ENCODE measurements at regions not wholly inside any gene's neighbourhood (a gene's known extent, or its start where the extent isn't known, plus 50 kb on each side); places are given as distances from the start of the nearest gene placed in this dataset.

GRCh38 chr5:99936911-99937310 is 598.3 kb upstream of the FAM174A start:
- no peak for TF ChIP-seq CTCF (IDR thresholded peaks at IDR 0.05)
- H3K9ac ChIP-seq (ENCODE audit: low read depth in 2 of 2, low read length in 2 of 2) = no peak overlapping the region
- intact Hi-C loops (cut with DNase I) = no loop called here
- H3K4me1 ChIP-seq = no peaks in the 10 kb centered on the region
- H3K9me3 ChIP-seq = no peaks in the 10 kb centered on the region
- no peak overlapping the region for H3K4me3 ChIP-seq
- H3K27ac ChIP-seq = no peak overlapping the region
- no peaks in the 10 kb centered on the region for H3K27me3 ChIP-seq
- DNase-seq = no peak
- H3K36me3 ChIP-seq = no peaks in the 10 kb centered on the region

- Histone ChIP-seq H3K4me3 (no peak overlapping the region), H3K9ac (ENCODE audit: low read depth in 2 of 2, low read length in 2 of 2) (no peak overlapping the region), H3K36me3 (no peaks in the 10 kb centered on the region), H3K9me3 (no peaks in the 10 kb centered on the region), H3K4me1 (no peaks in the 10 kb centered on the region), H3K27me3 (no peaks in the 10 kb centered on the region), H3K27ac (no peak overlapping the region)
- DNase-seq = no peak
- intact Hi-C loops (cut with DNase I) = no loop called here
- TF ChIP-seq CTCF (IDR thresholded peaks at IDR 0.05) = no peak
Measured at GRCh38 chr5:99929806-99930135, 605.4 kb upstream of the FAM174A start.

DNA sequence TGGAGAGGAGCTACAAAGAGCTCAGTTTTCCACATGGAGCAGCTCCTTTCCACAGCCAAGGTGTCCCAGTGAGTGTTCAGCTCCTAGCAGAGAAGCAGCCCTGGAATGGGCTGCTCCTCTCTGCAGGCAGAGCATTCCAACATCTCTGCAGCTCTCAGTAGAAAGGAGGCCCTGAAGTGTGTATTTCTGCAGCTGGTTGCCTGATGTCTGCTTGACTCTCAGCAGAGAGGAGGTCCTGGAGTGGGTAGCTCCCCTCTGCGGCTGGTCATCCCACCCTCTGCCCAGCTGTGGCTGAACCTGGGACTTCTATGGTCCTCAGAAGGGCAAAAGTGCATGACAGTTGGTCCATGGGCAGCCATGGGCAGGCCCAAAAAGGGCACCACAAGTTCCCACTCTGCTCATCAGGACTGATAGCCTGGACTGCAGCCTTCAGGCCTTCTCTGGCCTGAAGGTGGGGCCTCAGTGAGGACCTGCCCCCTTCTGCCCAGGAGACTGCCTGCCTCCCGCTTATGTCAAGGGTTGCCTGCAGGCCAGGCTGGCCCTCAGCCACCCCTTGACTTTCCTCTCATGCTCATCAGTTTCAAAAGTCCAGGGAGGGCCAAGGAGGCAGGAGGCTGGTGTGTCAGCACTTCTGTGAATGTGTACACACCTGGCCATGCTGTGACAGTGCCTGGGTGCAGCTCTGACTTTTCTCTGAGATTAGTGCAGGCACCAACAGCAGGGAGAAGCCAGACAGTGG is 605.9 kb upstream of the FAM174A start:
- H3K36me3 ChIP-seq = no peaks in the 10 kb centered on the region
- TF ChIP-seq CTCF (IDR thresholded peaks at IDR 0.05) = no peak
- no peak overlapping the region for H3K4me3 ChIP-seq
- H3K27me3 ChIP-seq = no peaks in the 10 kb centered on the region
- H3K9ac ChIP-seq (ENCODE audit: low read depth in 2 of 2, low read length in 2 of 2) = no peak overlapping the region
- H3K27ac ChIP-seq = no peak overlapping the region
- intact Hi-C loops (cut with DNase I) = no loop called here
- H3K9me3 ChIP-seq = no peaks in the 10 kb centered on the region
- no peaks in the 10 kb centered on the region for H3K4me1 ChIP-seq
- no peak for DNase-seq

- H3K9me3 ChIP-seq = no peaks in the 10 kb centered on the region
- no peak overlapping the region for H3K27ac ChIP-seq
- no peak for TF ChIP-seq CTCF (IDR thresholded peaks at IDR 0.05)
- H3K36me3 ChIP-seq = no peaks in the 10 kb centered on the region
- H3K27me3 ChIP-seq = no peaks in the 10 kb centered on the region
- no peak for DNase-seq
- no peaks in the 10 kb centered on the region for H3K4me1 ChIP-seq
- H3K9ac ChIP-seq (ENCODE audit: low read depth in 2 of 2, low read length in 2 of 2) = no peak overlapping the region
- no peak overlapping the region for H3K4me3 ChIP-seq
- intact Hi-C loops (cut with DNase I) = no loop called here
Measured at GRCh38 chr5:99928490-99928889, 606.7 kb upstream of the FAM174A start.

GRCh38 chr5:99926463-99926862 is 608.7 kb upstream of the FAM174A start:
- no peaks in the 10 kb centered on the region for H3K9me3 ChIP-seq
- H3K36me3 ChIP-seq = no peaks in the 10 kb centered on the region
- H3K27ac ChIP-seq = no peak overlapping the region
- H3K4me3 ChIP-seq = no peak overlapping the region
- no peak overlapping the region for H3K9ac ChIP-seq (ENCODE audit: low read depth in 2 of 2, low read length in 2 of 2)
- no peaks in the 10 kb centered on the region for H3K4me1 ChIP-seq
- DNase-seq = no peak
- intact Hi-C loops (cut with DNase I) = no loop called here
- TF ChIP-seq CTCF (IDR thresholded peaks at IDR 0.05) = no peak
- no peaks in the 10 kb centered on the region for H3K27me3 ChIP-seq
